ENCODE measurements at regions not wholly inside any gene's neighbourhood (a gene's known extent, or its start where the extent isn't known, plus 50 kb on each side); places are given as distances from the start of the nearest gene placed in this dataset.

- no peaks in the 10 kb centered on the region for H3K79me2 ChIP-seq (ENCODE audit: insufficient read depth, low read length)
- DNase-seq (no peak), ATAC-seq (ENCODE audit: insufficient read depth, low read depth) (no peak)
- no peaks in the 10 kb centered on the region for H3K27me3 ChIP-seq (ENCODE audit: insufficient read depth, low read length, poor library complexity)
- H3K4me3 ChIP-seq (ENCODE audit: low read depth in 1 of 2, low read length in 2 of 2): no peak overlapping the region
- H3K27ac ChIP-seq (ENCODE audit: low read length): no peak overlapping the region
- H3K36me3 ChIP-seq (ENCODE audit: insufficient read depth, low read length): no peaks in the 10 kb centered on the region
- H3K9ac ChIP-seq (ENCODE audit: low read depth, low read length): no peak overlapping the region
- H2AFZ ChIP-seq (ENCODE audit: low read depth, low read length): no peak overlapping the region
- no peak for TF ChIP-seq CTCF (IDR thresholded peaks at IDR 0.05; ENCODE audit: borderline replicate concordance, extremely low read depth, low read length, poor library complexity, severe bottlenecking)
- TF ChIP-seq EZH2 (IDR thresholded peaks at IDR 0.05; ENCODE audit: borderline replicate concordance, low read depth, low read length, severe bottlenecking): no peak
- H3K9me3 ChIP-seq (ENCODE audit: insufficient read depth, low read length, severe bottlenecking): no peaks in the 10 kb centered on the region
- H3K4me2 ChIP-seq (ENCODE audit: insufficient read depth, low read length): no peak overlapping the region
- H4K20me1 ChIP-seq (ENCODE audit: insufficient read depth, low read length): no peaks in the 10 kb centered on the region
- no peaks in the 10 kb centered on the region for H3K4me1 ChIP-seq (ENCODE audit: insufficient read depth, low read length)
Measured at GRCh38 chr4:159855731-159856130, 752.9 kb downstream of the RAPGEF2 start.

- H3K36me3 ChIP-seq (ENCODE audit: insufficient read depth, low read length): no peaks in the 10 kb centered on the region
- ATAC-seq (ENCODE audit: insufficient read depth, low read depth): no peak
Measured at GRCh38 chr4:159856451-159856850, 753.6 kb downstream of the RAPGEF2 start.

GRCh38 chr4:159859656-159860148 is 756.8 kb downstream of the RAPGEF2 start:
- ATAC-seq (ENCODE audit: insufficient read depth, low read depth) (no peak), DNase-seq (no peak)
- no peak overlapping the region for H3K4me3 ChIP-seq (ENCODE audit: low read depth in 1 of 2, low read length in 2 of 2)
- no peaks in the 10 kb centered on the region for H3K4me1 ChIP-seq (ENCODE audit: insufficient read depth, low read length)
- no peaks in the 10 kb centered on the region for H4K20me1 ChIP-seq (ENCODE audit: insufficient read depth, low read length)
- no peak overlapping the region for H2AFZ ChIP-seq (ENCODE audit: low read depth, low read length)
- H3K27ac ChIP-seq (ENCODE audit: low read length): no peak overlapping the region
- no peaks in the 10 kb centered on the region for H3K9me3 ChIP-seq (ENCODE audit: insufficient read depth, low read length, severe bottlenecking)
- H3K27me3 ChIP-seq (ENCODE audit: insufficient read depth, low read length, poor library complexity): no peaks in the 10 kb centered on the region
- TF ChIP-seq EZH2 (IDR thresholded peaks at IDR 0.05; ENCODE audit: borderline replicate concordance, low read depth, low read length, severe bottlenecking) (no peak), CTCF (IDR thresholded peaks at IDR 0.05; ENCODE audit: borderline replicate concordance, extremely low read depth, low read length, poor library complexity, severe bottlenecking) (no peak)
- H3K36me3 ChIP-seq (ENCODE audit: insufficient read depth, low read length): no peaks in the 10 kb centered on the region
- no peak overlapping the region for H3K4me2 ChIP-seq (ENCODE audit: insufficient read depth, low read length)
- no peaks in the 10 kb centered on the region for H3K79me2 ChIP-seq (ENCODE audit: insufficient read depth, low read length)
- H3K9ac ChIP-seq (ENCODE audit: low read depth, low read length): no peak overlapping the region

More at GRCh38 chr4:159856451-159856850, 753.6 kb downstream of the RAPGEF2 start:
- no peak for DNase-seq
- TF ChIP-seq EZH2 (IDR thresholded peaks at IDR 0.05; ENCODE audit: borderline replicate concordance, low read depth, low read length, severe bottlenecking): no peak
- TF ChIP-seq CTCF (IDR thresholded peaks at IDR 0.05; ENCODE audit: borderline replicate concordance, extremely low read depth, low read length, poor library complexity, severe bottlenecking): no peak
- H3K9me3 ChIP-seq (ENCODE audit: insufficient read depth, low read length, severe bottlenecking): no peaks in the 10 kb centered on the region
- no peak overlapping the region for H3K9ac ChIP-seq (ENCODE audit: low read depth, low read length)
- no peaks in the 10 kb centered on the region for H3K4me1 ChIP-seq (ENCODE audit: insufficient read depth, low read length)
- H3K27ac ChIP-seq (ENCODE audit: low read length): no peak overlapping the region
- no peak overlapping the region for H3K4me3 ChIP-seq (ENCODE audit: low read depth in 1 of 2, low read length in 2 of 2)
- no peak overlapping the region for H3K4me2 ChIP-seq (ENCODE audit: insufficient read depth, low read length)
- H2AFZ ChIP-seq (ENCODE audit: low read depth, low read length): no peak overlapping the region
- H3K27me3 ChIP-seq (ENCODE audit: insufficient read depth, low read length, poor library complexity): no peaks in the 10 kb centered on the region
- H3K79me2 ChIP-seq (ENCODE audit: insufficient read depth, low read length): no peaks in the 10 kb centered on the region
- H4K20me1 ChIP-seq (ENCODE audit: insufficient read depth, low read length): no peaks in the 10 kb centered on the region

- H3K4me2 ChIP-seq (ENCODE audit: insufficient read depth, low read length): no peak overlapping the region
- no peak overlapping the region for H3K27ac ChIP-seq (ENCODE audit: low read length)
- no peaks in the 10 kb centered on the region for H3K79me2 ChIP-seq (ENCODE audit: insufficient read depth, low read length)
- H3K9me3 ChIP-seq (ENCODE audit: insufficient read depth, low read length, severe bottlenecking): no peaks in the 10 kb centered on the region
- no peaks in the 10 kb centered on the region for H4K20me1 ChIP-seq (ENCODE audit: insufficient read depth, low read length)
- no peak for DNase-seq
- H3K27me3 ChIP-seq (ENCODE audit: insufficient read depth, low read length, poor library complexity): no peaks in the 10 kb centered on the region
- no peak overlapping the region for H2AFZ ChIP-seq (ENCODE audit: low read depth, low read length)
- H3K4me3 ChIP-seq (ENCODE audit: low read depth in 1 of 2, low read length in 2 of 2): no peak overlapping the region
- no peaks in the 10 kb centered on the region for H3K36me3 ChIP-seq (ENCODE audit: insufficient read depth, low read length)
- no peak for ATAC-seq (ENCODE audit: insufficient read depth, low read depth)
- H3K9ac ChIP-seq (ENCODE audit: low read depth, low read length): no peak overlapping the region
- TF ChIP-seq CTCF (IDR thresholded peaks at IDR 0.05; ENCODE audit: borderline replicate concordance, extremely low read depth, low read length, poor library complexity, severe bottlenecking) (no peak), EZH2 (IDR thresholded peaks at IDR 0.05; ENCODE audit: borderline replicate concordance, low read depth, low read length, severe bottlenecking) (no peak)
- no peaks in the 10 kb centered on the region for H3K4me1 ChIP-seq (ENCODE audit: insufficient read depth, low read length)
Measured at GRCh38 chr4:159860945-159861344, 758.1 kb downstream of the RAPGEF2 start.
